Immature natural killer cell (primary cell): ENCODE measurements at regions not wholly inside any gene's neighbourhood (a gene's known extent, or its start where the extent isn't known, plus 50 kb on each side); places are given as distances from the start of the nearest gene placed in this dataset.

Experiments used
- DNase-seq, 3 donors: peaks; one replicate each; pipeline ENCODE4 v3.0.0; 2022; ENCODE audit warnings: mixed read lengths in 1 of 3
- H3K27ac Mint-ChIP-seq, 6 donors: one replicate each; pipeline ENCODE4 v1.8.0; 2020; ENCODE audit warnings: mixed read lengths in 6 of 6, mild to moderate bottlenecking in 5 of 6, inconsistent platforms in 4 of 6, moderate library complexity in 3 of 6
- H3K27me3 Mint-ChIP-seq, 3 donors: one replicate each; pipeline ENCODE4 v1.8.0; 2020 to 2021; ENCODE audit warnings: low read depth in 3 of 3, mild to moderate bottlenecking in 3 of 3, mixed read lengths in 3 of 3, moderate library complexity in 3 of 3, inconsistent platforms in 1 of 3
- H3K36me3 Mint-ChIP-seq, 3 donors: one replicate each; pipeline ENCODE4 v1.8.0; 2020; ENCODE audit warnings: mixed read lengths in 3 of 3, inconsistent platforms in 2 of 3, mild to moderate bottlenecking in 2 of 3
- H3K4me1 Mint-ChIP-seq, 2 donors: one replicate each; pipeline ENCODE4 v1.8.0; 2020; ENCODE audit warnings: inconsistent platforms in 2 of 2, mild to moderate bottlenecking in 2 of 2, mixed read lengths in 2 of 2, moderate library complexity in 1 of 2
- H3K4me3 Mint-ChIP-seq, 5 donors: one replicate each; pipeline ENCODE4 v1.8.0; 2020; ENCODE audit warnings: mild to moderate bottlenecking in 5 of 5, mixed read lengths in 5 of 5, inconsistent platforms in 3 of 5, moderate library complexity in 3 of 5
- H3K9me3 Mint-ChIP-seq, 6 donors: one replicate each; pipeline ENCODE4 v1.8.0; 2020; ENCODE audit warnings: mild to moderate bottlenecking in 6 of 6, mixed read lengths in 6 of 6, inconsistent platforms in 4 of 6, moderate library complexity in 3 of 6

DNA sequence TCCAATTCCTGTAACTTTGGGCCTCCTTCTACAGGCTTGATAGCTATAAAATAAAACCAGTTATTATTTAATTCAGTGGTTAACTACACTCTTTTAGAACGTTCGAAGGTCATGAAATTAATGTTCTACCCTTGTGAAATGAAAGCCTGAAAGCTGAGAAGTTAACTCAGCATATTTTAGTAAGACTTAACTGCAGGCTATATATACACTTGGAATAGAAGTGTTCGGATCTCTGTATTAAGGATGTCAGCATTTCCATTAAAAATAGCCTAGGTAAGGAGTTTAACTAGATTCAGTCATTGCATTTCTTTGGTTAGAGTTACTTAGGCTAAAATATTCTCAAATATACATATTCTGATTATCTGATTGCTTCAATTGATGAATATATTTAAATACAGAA, 229.2 kb downstream of the MRPS30 start:
- Mint-ChIP-seq H3K4me3 (no peak overlapping the region), H3K27me3 (no peaks in the 10 kb centered on the region), H3K36me3 (no peaks in the 10 kb centered on the region), H3K9me3 (peaks cover 0 to 11% (median 4%) of the 10 kb centered on the region in 6 donors), H3K27ac (no peak overlapping the region), H3K4me1 (no peaks in the 10 kb centered on the region)
- no peak for DNase-seq

- no peak overlapping the region for H3K4me3 Mint-ChIP-seq
- DNase-seq, result no peak
- no peak overlapping the region for H3K27ac Mint-ChIP-seq
- no peaks in the 10 kb centered on the region for H3K4me1 Mint-ChIP-seq
- H3K36me3 Mint-ChIP-seq, result no peaks in the 10 kb centered on the region
- H3K9me3 Mint-ChIP-seq, result peaks cover 0 to 12% (median 4%) of the 10 kb centered on the region in 6 donors
- no peaks in the 10 kb centered on the region for H3K27me3 Mint-ChIP-seq
Observed at GRCh38 chr5:45038366-45038987, 229.7 kb downstream of the MRPS30 start.

- H3K4me1 Mint-ChIP-seq, result no peaks in the 10 kb centered on the region
Observed at GRCh38 chr5:45042283-45042682, 233.5 kb downstream of the MRPS30 start.

GRCh38 chr5:45057564-45057963, 248.8 kb downstream of the MRPS30 start:
- no peak for DNase-seq
- Mint-ChIP-seq H3K27me3 (peaks cover 0 to 3% (median 0%) of the 10 kb centered on the region in 3 donors), H3K4me1 (no peaks in the 10 kb centered on the region), H3K27ac (no peak overlapping the region), H3K4me3 (no peak overlapping the region), H3K9me3 (peaks cover 4 to 26% (median 7%) of the 10 kb centered on the region in 6 donors), H3K36me3 (no peaks in the 10 kb centered on the region)

More at GRCh38 chr5:45042283-45042682, 233.5 kb downstream of the MRPS30 start:
- no peak overlapping the region for H3K4me3 Mint-ChIP-seq
- peaks cover 0 to 7% (median 0%) of the 10 kb centered on the region in 6 donors for H3K9me3 Mint-ChIP-seq
- H3K27ac Mint-ChIP-seq, result no peak overlapping the region
- no peak for DNase-seq
- no peaks in the 10 kb centered on the region for H3K36me3 Mint-ChIP-seq
- H3K27me3 Mint-ChIP-seq, result peaks cover 0 to 2% (median 0%) of the 10 kb centered on the region in 3 donors

GRCh38 chr5:45060724-45061123, 252.0 kb downstream of the MRPS30 start:
- H3K9me3 Mint-ChIP-seq, result peaks cover 2 to 16% (median 11%) of the 10 kb centered on the region in 6 donors
- H3K27ac Mint-ChIP-seq, result no peak overlapping the region
- H3K4me3 Mint-ChIP-seq, result no peak overlapping the region

GRCh38 chr5:45062044-45062443, 253.3 kb downstream of the MRPS30 start:
- H3K4me1 Mint-ChIP-seq, result no peaks in the 10 kb centered on the region
- no peak overlapping the region for H3K27ac Mint-ChIP-seq
- no peak for DNase-seq
- no peaks in the 10 kb centered on the region for H3K36me3 Mint-ChIP-seq
- H3K27me3 Mint-ChIP-seq, result no peaks in the 10 kb centered on the region
- H3K4me3 Mint-ChIP-seq, result no peak overlapping the region
- peaks cover 5 to 16% (median 11%) of the 10 kb centered on the region in 6 donors for H3K9me3 Mint-ChIP-seq

More at GRCh38 chr5:45060724-45061123, 252.0 kb downstream of the MRPS30 start:
- no peaks in the 10 kb centered on the region for H3K36me3 Mint-ChIP-seq
- H3K27me3 Mint-ChIP-seq, result no peaks in the 10 kb centered on the region
- no peak for DNase-seq
- no peaks in the 10 kb centered on the region for H3K4me1 Mint-ChIP-seq

- no peak overlapping the region for H3K4me3 Mint-ChIP-seq
- H3K27ac Mint-ChIP-seq, result no peak overlapping the region
- peaks cover 0 to 1% (median 1%) of the 10 kb centered on the region in 3 donors for H3K27me3 Mint-ChIP-seq
- DNase-seq, result no peak
- no peaks in the 10 kb centered on the region for H3K4me1 Mint-ChIP-seq
- peaks cover 0 to 3% (median 0%) of the 10 kb centered on the region in 3 donors for H3K36me3 Mint-ChIP-seq
- peaks cover 7 to 38% (median 29%) of the 10 kb centered on the region in 6 donors for H3K9me3 Mint-ChIP-seq
Observed at GRCh38 chr5:45081082-45081481, 272.3 kb downstream of the MRPS30 start.

GRCh38 chr5:45089870-45090269, 281.1 kb downstream of the MRPS30 start:
- Mint-ChIP-seq H3K27me3 (peaks cover 0 to 2% (median 0%) of the 10 kb centered on the region in 3 donors), H3K9me3 (peaks cover 9 to 48% (median 24%) of the 10 kb centered on the region in 6 donors), H3K27ac (no peak overlapping the region), H3K36me3 (peaks cover 0 to 5% (median 0%) of the 10 kb centered on the region in 3 donors), H3K4me1 (no peaks in the 10 kb centered on the region), H3K4me3 (no peak overlapping the region)
- no peak for DNase-seq

DNA sequence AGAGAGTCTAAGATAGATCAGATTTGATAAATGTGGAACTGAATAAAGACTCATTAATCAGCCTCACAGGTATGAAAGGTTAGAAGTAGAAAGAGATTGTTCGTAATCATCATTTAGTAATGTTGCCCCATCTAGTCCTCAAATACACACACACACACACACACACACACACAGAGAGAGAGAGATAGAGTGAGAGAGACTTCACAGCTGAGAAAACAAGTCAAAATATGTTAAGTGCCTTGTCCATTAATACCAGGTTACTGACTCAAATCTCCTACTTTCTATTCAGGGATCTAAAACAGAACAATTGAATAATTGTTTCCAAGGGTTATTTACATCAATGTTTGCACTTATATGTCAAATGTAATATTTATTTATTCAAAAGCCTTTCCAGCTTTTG, 284.6 kb downstream of the MRPS30 start:
- Mint-ChIP-seq H3K27ac (no peak overlapping the region), H3K4me1 (no peaks in the 10 kb centered on the region), H3K27me3 (peaks cover 0 to 2% (median 0%) of the 10 kb centered on the region in 3 donors), H3K36me3 (peaks cover 0 to 5% (median 0%) of the 10 kb centered on the region in 3 donors), H3K9me3 (peaks cover 12 to 62% (median 17%) of the 10 kb centered on the region in 6 donors), H3K4me3 (no peak overlapping the region)
- DNase-seq, result no peak

- H3K27ac Mint-ChIP-seq, result no peak overlapping the region
- no peak overlapping the region for H3K4me3 Mint-ChIP-seq
- H3K36me3 Mint-ChIP-seq, result peaks cover 0 to under 1% (median 0%) of the 10 kb centered on the region in 3 donors
- H3K27me3 Mint-ChIP-seq, result no peaks in the 10 kb centered on the region
- H3K9me3 Mint-ChIP-seq, result peaks cover 7 to 52% (median 14%) of the 10 kb centered on the region in 6 donors
- no peak for DNase-seq
- H3K4me1 Mint-ChIP-seq, result no peaks in the 10 kb centered on the region
Observed at GRCh38 chr5:45094876-45095440, 286.2 kb downstream of the MRPS30 start.

DNA sequence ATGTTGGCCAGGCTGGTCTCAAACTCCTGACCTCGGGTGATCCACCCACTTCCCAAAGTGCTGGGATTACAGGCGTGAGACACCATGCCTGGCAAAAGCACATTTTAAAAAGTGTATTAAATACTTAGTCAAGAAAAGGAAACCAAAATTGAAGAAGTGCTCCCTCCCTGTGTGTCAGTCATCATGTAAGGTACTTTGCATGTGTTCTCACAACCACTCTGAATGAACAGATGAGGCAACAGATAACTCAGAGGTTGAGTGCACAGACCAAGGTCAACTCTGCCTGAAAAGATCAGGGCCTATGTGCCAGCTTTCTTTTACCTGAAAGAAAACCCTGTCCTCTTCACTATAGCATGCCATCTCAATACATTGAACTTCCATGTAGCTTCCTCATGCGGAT, 289.7 kb downstream of the MRPS30 start:
- no peaks in the 10 kb centered on the region for H3K36me3 Mint-ChIP-seq
- no peak for DNase-seq
- peaks cover 11 to 59% (median 23%) of the 10 kb centered on the region in 6 donors for H3K9me3 Mint-ChIP-seq
- no peak overlapping the region for H3K27ac Mint-ChIP-seq
- H3K4me1 Mint-ChIP-seq, result no peaks in the 10 kb centered on the region
- no peaks in the 10 kb centered on the region for H3K27me3 Mint-ChIP-seq
- H3K4me3 Mint-ChIP-seq, result no peak overlapping the region

GRCh38 chr5:45101146-45101545, 292.4 kb downstream of the MRPS30 start:
- Mint-ChIP-seq H3K9me3 (peaks cover 17 to 70% (median 25%) of the 10 kb centered on the region in 6 donors), H3K27me3 (no peaks in the 10 kb centered on the region), H3K36me3 (no peaks in the 10 kb centered on the region), H3K4me1 (no peaks in the 10 kb centered on the region), H3K4me3 (no peak overlapping the region), H3K27ac (no peak overlapping the region)
- DNase-seq, result no peak

GRCh38 chr5:45105491-45105994, 296.8 kb downstream of the MRPS30 start:
- Mint-ChIP-seq H3K27me3 (peaks cover 0 to 3% (median 0%) of the 10 kb centered on the region in 3 donors), H3K4me3 (no peak overlapping the region), H3K9me3 (peaks cover 16 to 72% (median 28%) of the 10 kb centered on the region in 6 donors), H3K36me3 (peaks cover 0 to 5% (median 0%) of the 10 kb centered on the region in 3 donors), H3K27ac (no peak overlapping the region), H3K4me1 (no peaks in the 10 kb centered on the region)
- DNase-seq, result no peak

- peaks cover 14 to 55% (median 19%) of the 10 kb centered on the region in 6 donors for H3K9me3 Mint-ChIP-seq
- no peak overlapping the region for H3K4me3 Mint-ChIP-seq
- no peak for DNase-seq
- no peak overlapping the region for H3K27ac Mint-ChIP-seq
- H3K27me3 Mint-ChIP-seq, result peaks cover 0 to 4% (median 0%) of the 10 kb centered on the region in 3 donors
- no peaks in the 10 kb centered on the region for H3K4me1 Mint-ChIP-seq
- H3K36me3 Mint-ChIP-seq, result peaks cover 0 to 5% (median 0%) of the 10 kb centered on the region in 3 donors
Observed at GRCh38 chr5:45109062-45109461, 300.3 kb downstream of the MRPS30 start.
